ENCODE measurements at regions not wholly inside any gene's neighbourhood (a gene's known extent, or its start where the extent isn't known, plus 50 kb on each side); places are given as distances from the start of the nearest gene placed in this dataset.

- peak overlapping the region; percentile 52 for H3K27ac ChIP-seq
- TF ChIP-seq, protein P1, sequence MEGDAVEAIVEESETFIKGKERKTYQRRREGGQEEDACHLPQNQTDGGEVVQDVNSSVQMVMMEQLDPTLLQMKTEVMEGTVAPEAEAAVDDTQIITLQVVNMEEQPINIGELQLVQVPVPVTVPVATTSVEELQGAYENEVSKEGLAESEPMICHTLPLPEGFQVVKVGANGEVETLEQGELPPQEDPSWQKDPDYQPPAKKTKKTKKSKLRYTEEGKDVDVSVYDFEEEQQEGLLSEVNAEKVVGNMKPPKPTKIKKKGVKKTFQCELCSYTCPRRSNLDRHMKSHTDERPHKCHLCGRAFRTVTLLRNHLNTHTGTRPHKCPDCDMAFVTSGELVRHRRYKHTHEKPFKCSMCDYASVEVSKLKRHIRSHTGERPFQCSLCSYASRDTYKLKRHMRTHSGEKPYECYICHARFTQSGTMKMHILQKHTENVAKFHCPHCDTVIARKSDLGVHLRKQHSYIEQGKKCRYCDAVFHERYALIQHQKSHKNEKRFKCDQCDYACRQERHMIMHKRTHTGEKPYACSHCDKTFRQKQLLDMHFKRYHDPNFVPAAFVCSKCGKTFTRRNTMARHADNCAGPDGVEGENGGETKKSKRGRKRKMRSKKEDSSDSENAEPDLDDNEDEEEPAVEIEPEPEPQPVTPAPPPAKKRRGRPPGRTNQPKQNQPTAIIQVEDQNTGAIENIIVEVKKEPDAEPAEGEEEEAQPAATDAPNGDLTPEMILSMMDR (conservative IDR thresholded peaks at IDR 0.05), result no peak
These were observed 361.5 kb downstream of the LPIN1 start for GRCh38 chr2:12107939-12108338.

GRCh38 chr2:12109363-12110017 is 363.1 kb downstream of the LPIN1 start:
- TF ChIP-seq, protein P1 (conservative IDR thresholded peaks at IDR 0.05), result no peak
- H3K27ac ChIP-seq, result no peak overlapping the region

GRCh38 chr2:12110074-12110473 is 363.6 kb downstream of the LPIN1 start:
- TF ChIP-seq, protein P1 (conservative IDR thresholded peaks at IDR 0.05), result no peak
- no peak overlapping the region for H3K27ac ChIP-seq

- TF ChIP-seq, protein P1 (conservative IDR thresholded peaks at IDR 0.05), result no peak
- no peak overlapping the region for H3K27ac ChIP-seq
These were observed 364.0 kb downstream of the LPIN1 start for GRCh38 chr2:12110481-12110880.

GRCh38 chr2:12113412-12113811 is 367.0 kb downstream of the LPIN1 start:
- H3K27ac ChIP-seq, result no peak overlapping the region
- TF ChIP-seq, protein P1 (conservative IDR thresholded peaks at IDR 0.05), result no peak

- H3K27ac ChIP-seq, result no peak overlapping the region
- TF ChIP-seq, protein P1 (conservative IDR thresholded peaks at IDR 0.05), result no peak
These were observed 368.4 kb downstream of the LPIN1 start for GRCh38 chr2:12114816-12115215.

DNA sequence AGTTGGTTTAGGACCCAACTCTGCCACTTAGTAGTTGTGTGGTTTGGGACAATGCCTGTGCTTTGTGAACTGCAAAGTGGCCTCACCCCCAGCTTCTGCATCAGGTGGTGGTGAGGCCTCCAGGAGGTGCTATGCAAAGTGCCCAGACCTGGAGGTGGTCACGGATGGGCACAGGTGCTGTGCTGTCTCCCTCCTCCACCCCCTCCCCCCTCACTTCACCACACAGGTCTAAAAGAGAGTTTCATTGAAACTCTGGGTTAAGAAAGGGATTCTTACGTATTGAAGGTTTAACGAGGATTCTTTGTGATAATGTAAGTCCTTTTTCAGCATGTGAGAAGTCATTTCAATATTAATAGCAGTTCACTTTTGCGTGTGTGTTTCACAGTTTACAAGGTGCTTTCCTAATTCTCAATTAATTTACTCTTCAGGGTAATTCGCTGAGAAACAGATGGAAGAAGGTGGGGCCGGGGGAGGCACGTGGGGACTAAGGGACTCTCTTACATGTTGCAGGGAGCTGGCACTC is 369.9 kb downstream of the LPIN1 start:
- TF ChIP-seq, protein P1 (conservative IDR thresholded peaks at IDR 0.05), result no peak
- H3K27ac ChIP-seq, result no peak overlapping the region
